ENCODE measurements at regions not wholly inside any gene's neighbourhood (a gene's known extent, or its start where the extent isn't known, plus 50 kb on each side); places are given as distances from the start of the nearest gene placed in this dataset.

GRCh38 chr17:77306790-77307478 is 166.2 kb downstream of the SEC14L1 start (continued):
- TF ChIP-seq ZSCAN25 (CRISPR knock-in tag; IDR thresholded peaks at IDR 0.05) (peak; percentile 75; the same call in 1 of the 2 replicates), GLI4 (CRISPR knock-in tag; IDR thresholded peaks at IDR 0.05; ENCODE audit: borderline replicate concordance) (no peak), SIX1 (CRISPR knock-in tag; IDR thresholded peaks at IDR 0.05; ENCODE audit: borderline replicate concordance) (0 out of 2 replicates have a peak, but pooled peaks have one; percentile 38), ZNF781 (CRISPR knock-in tag; IDR thresholded peaks at IDR 0.05; ENCODE audit: borderline replicate concordance, not compliant biosample characterization) (no peak), ETV6 (CRISPR knock-in tag; conservative IDR thresholded peaks at IDR 0.05) (0 out of 2 replicates have a peak, but pooled peaks have one; percentile 12), PITX1 (CRISPR knock-in tag; IDR thresholded peaks at IDR 0.05) (peak; percentile 95), CHD2 (IDR thresholded peaks at IDR 0.05; ENCODE audit: low read depth, low read length) (no peak), ZNF784 (CRISPR knock-in tag; IDR thresholded peaks at IDR 0.05; ENCODE audit: borderline replicate concordance) (peak; percentile 79), PAWR (CRISPR knock-in tag; IDR thresholded peaks at IDR 0.05; ENCODE audit: borderline replicate concordance) (no peak; the same call in 1 of the 2 replicates), ZSCAN12 (CRISPR knock-in tag; IDR thresholded peaks at IDR 0.05) (peak; percentile 38; the same call in 1 of the 2 replicates), ZNF800 (CRISPR knock-in tag; IDR thresholded peaks at IDR 0.05) (peak; percentile 84), TBX2 (CRISPR knock-in tag; IDR thresholded peaks at IDR 0.05; ENCODE audit: borderline replicate concordance) (peak; percentile 89), HOMEZ (CRISPR knock-in tag; IDR thresholded peaks at IDR 0.05; ENCODE audit: low read depth) (peak; percentile 41; the same call in 1 of the 2 replicates), ZNF792 (CRISPR knock-in tag; IDR thresholded peaks at IDR 0.05) (peak; percentile 95), HES4 (CRISPR knock-in tag; IDR thresholded peaks at IDR 0.05; ENCODE audit: borderline replicate concordance) (no peak), SCMH1 (CRISPR knock-in tag; IDR thresholded peaks at IDR 0.05; ENCODE audit: borderline replicate concordance) (no peak), POLR2G (IDR thresholded peaks at IDR 0.05; ENCODE audit: low read depth, low read length) (peak; percentile 44), ZNF34 (CRISPR knock-in tag; IDR thresholded peaks at IDR 0.05; ENCODE audit: borderline replicate concordance) (0 out of 2 replicates have a peak, but pooled peaks have one; percentile 57), MAFF (IDR thresholded peaks at IDR 0.05; ENCODE audit: low read depth, low read length) (no peak), ZNF839 (CRISPR knock-in tag; IDR thresholded peaks at IDR 0.05; ENCODE audit: borderline replicate concordance) (no peak), SRF (IDR thresholded peaks at IDR 0.05; ENCODE audit: low read depth, low read length) (no peak), HNF4A (CRISPR knock-in tag; IDR thresholded peaks at IDR 0.05) (peak; percentile 97)
- TF ChIP-seq, protein P1, sequence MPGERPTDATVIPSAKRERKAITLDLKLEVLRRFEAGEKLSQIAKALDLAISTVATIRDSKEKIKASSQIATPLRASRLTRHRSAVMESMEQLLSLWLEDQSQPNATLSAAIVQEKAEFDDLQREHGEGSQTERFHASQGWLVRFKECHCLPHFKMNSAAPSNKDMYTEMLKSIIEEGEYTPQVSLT (CRISPR knock-in tag; IDR thresholded peaks at IDR 0.05; ENCODE audit: borderline replicate concordance, low read depth) = 0 out of 2 replicates have a peak, but pooled peaks have one; percentile 66
- TF ChIP-seq, protein P2, sequence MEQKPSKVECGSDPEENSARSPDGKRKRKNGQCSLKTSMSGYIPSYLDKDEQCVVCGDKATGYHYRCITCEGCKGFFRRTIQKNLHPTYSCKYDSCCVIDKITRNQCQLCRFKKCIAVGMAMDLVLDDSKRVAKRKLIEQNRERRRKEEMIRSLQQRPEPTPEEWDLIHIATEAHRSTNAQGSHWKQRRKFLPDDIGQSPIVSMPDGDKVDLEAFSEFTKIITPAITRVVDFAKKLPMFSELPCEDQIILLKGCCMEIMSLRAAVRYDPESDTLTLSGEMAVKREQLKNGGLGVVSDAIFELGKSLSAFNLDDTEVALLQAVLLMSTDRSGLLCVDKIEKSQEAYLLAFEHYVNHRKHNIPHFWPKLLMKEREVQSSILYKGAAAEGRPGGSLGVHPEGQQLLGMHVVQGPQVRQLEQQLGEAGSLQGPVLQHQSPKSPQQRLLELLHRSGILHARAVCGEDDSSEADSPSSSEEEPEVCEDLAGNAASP (CRISPR knock-in tag; IDR thresholded peaks at IDR 0.05; ENCODE audit: borderline replicate concordance) = peak; percentile 99

Measured in HepG2 (cell line).